SU-DHL-6 (cell line): ENCODE measurements at regions not wholly inside any gene's neighbourhood (a gene's known extent, or its start where the extent isn't known, plus 50 kb on each side); places are given as distances from the start of the nearest gene placed in this dataset.
"Not testable (repeated sequence)": the region's sequence is repeated elsewhere in the genome, so short reads cannot be mapped to it uniquely, and the experiment has no call there.

Experiments
- H2AFZ ChIP-seq: fragments of 200-600 bp; sonication (generic); 2 replicates; pipeline ENCODE4 v1.6.1; 2014; ENCODE audit warnings: low read depth, mild to moderate bottlenecking, moderate library complexity, mixed read lengths, antibody characterized with exemption, low read length; ENCODE audit not compliant: severe bottlenecking
- H3F3A ChIP-seq: fragments of 200-600 bp; shearing (Covaris generic); 2 replicates; pipeline ENCODE4 v1.6.0; 2016; ENCODE audit warnings: antibody characterized with exemption, mild to moderate bottlenecking; ENCODE audit not compliant: insufficient read depth
- H3K27ac ChIP-seq: fragments of 200-600 bp; sonication (generic); 2 replicates; pipeline ENCODE4 v1.5.1; 2016; ENCODE audit warnings: low read depth, mild to moderate bottlenecking, low read length, moderate library complexity, mixed read lengths
- H3K27me3 ChIP-seq: fragments of 200-600 bp; sonication (generic), shearing (Covaris generic); 2 replicates; pipeline ENCODE4 v1.6.0; 2014; ENCODE audit warnings: mild to moderate bottlenecking, low read length
- H3K36me3 ChIP-seq: fragments of 200-600 bp; sonication (generic); 2 replicates; pipeline ENCODE4 v1.6.1; 2014; ENCODE audit warnings: mild to moderate bottlenecking, low read length, mixed read lengths
- H3K4me2 ChIP-seq: fragments of 300-600, 200-600 bp; shearing (Covaris generic), sonication (generic); 2 replicates; pipeline ENCODE4 v1.6.0; 2014; ENCODE audit warnings: low read length, low read depth, mild to moderate bottlenecking; ENCODE audit not compliant: poor library complexity, severe bottlenecking
- H3K4me3 ChIP-seq: fragments of 200-600 bp; sonication (generic); 2 replicates; pipeline ENCODE4 v1.5.1; 2014; ENCODE audit warnings: antibody characterized with exemption, low read length, mild to moderate bottlenecking, mixed read lengths; ENCODE audit not compliant: insufficient read depth, poor library complexity, severe bottlenecking
- H3K79me2 ChIP-seq: fragments of 200-600 bp; sonication (generic); 2 replicates; pipeline ENCODE4 v1.6.1; 2014; ENCODE audit warnings: mild to moderate bottlenecking, low read length, moderate library complexity; ENCODE audit not compliant: insufficient read depth
- H3K9ac ChIP-seq: fragments of 200-600 bp; sonication (generic); 2 replicates; pipeline ENCODE4 v1.7.0; 2014; ENCODE audit warnings: mild to moderate bottlenecking, low read length
- H3K9me2 ChIP-seq: fragments of 200-600 bp; sonication (generic); replicated peaks from 2 replicates; pipeline ENCODE4 v1.6.1; 2014; ENCODE audit warnings: low read length; ENCODE audit not compliant: insufficient read depth
- H3K9me3 ChIP-seq: fragments of 200-600 bp; sonication (generic); 2 replicates; pipeline ENCODE4 v1.6.1; 2014; ENCODE audit warnings: low read length, mixed read lengths; ENCODE audit not compliant: insufficient read depth
- H4K20me1 ChIP-seq: fragments of 200-600 bp; sonication (generic); 2 replicates; pipeline ENCODE4 v1.6.1; 2014; ENCODE audit warnings: low read depth, mild to moderate bottlenecking, antibody characterized with exemption, low read length, moderate library complexity, mixed read lengths
- EZH2phosphoT487 ChIP-seq: fragments of 200-600 bp; sonication (generic), shearing (Covaris generic); conservative IDR thresholded peaks from 2 replicates; pipeline ENCODE4 v1.6.1; 2018; ENCODE audit warnings: mild to moderate bottlenecking, antibody characterized with exemption, low read length, moderate library complexity, mixed read lengths
- TF ChIP-seq, protein P1 (sequence below): fragments of 200-600 bp; sonication (generic); IDR thresholded peaks from one replicate; pipeline ENCODE4 v1.5.1; 2017; ENCODE audit warnings: antibody characterized with exemption, mild to moderate bottlenecking, low read length, moderate library complexity; ENCODE audit not compliant: insufficient read depth, poor library complexity, severe bottlenecking

DNA sequence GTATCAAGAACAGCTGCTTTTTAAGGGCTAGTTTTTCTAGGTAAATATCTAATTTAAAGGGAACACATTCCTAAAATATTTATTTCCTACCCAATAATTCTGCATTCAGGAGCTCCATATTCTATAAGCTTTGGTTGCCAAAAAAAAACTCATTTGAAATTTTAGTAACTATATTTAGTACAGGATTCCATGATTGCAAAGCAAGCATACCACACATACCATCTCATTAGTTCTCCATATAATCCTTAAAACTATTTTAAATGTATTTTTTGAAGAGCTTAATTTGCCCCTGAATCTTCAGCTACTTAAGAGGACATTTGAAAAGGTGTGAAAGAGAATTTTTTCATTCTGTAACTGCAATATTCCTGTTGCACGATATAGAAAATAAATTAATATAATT, 877.0 kb downstream of the NR2F1-AS1 start:
- H3K9me2 ChIP-seq, result no peaks in the 10 kb centered on the region
- no peaks in the 10 kb centered on the region for H4K20me1 ChIP-seq
- no peak overlapping the region for H2AFZ ChIP-seq
- H3K36me3 ChIP-seq, result no peaks in the 10 kb centered on the region
- no peak overlapping the region for H3K4me3 ChIP-seq
- no peaks in the 10 kb centered on the region for H3K79me2 ChIP-seq
- no peaks in the 10 kb centered on the region for H3F3A ChIP-seq
- H3K9ac ChIP-seq, result no peak overlapping the region
- no peaks in the 10 kb centered on the region for H3K9me3 ChIP-seq
- no peaks in the 10 kb centered on the region for H3K27me3 ChIP-seq
- no peak overlapping the region for H3K4me2 ChIP-seq
- no peak for TF ChIP-seq EZH2phosphoT487
- TF ChIP-seq, protein P1, sequence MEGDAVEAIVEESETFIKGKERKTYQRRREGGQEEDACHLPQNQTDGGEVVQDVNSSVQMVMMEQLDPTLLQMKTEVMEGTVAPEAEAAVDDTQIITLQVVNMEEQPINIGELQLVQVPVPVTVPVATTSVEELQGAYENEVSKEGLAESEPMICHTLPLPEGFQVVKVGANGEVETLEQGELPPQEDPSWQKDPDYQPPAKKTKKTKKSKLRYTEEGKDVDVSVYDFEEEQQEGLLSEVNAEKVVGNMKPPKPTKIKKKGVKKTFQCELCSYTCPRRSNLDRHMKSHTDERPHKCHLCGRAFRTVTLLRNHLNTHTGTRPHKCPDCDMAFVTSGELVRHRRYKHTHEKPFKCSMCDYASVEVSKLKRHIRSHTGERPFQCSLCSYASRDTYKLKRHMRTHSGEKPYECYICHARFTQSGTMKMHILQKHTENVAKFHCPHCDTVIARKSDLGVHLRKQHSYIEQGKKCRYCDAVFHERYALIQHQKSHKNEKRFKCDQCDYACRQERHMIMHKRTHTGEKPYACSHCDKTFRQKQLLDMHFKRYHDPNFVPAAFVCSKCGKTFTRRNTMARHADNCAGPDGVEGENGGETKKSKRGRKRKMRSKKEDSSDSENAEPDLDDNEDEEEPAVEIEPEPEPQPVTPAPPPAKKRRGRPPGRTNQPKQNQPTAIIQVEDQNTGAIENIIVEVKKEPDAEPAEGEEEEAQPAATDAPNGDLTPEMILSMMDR, result no peak
- no peak overlapping the region for H3K27ac ChIP-seq

DNA sequence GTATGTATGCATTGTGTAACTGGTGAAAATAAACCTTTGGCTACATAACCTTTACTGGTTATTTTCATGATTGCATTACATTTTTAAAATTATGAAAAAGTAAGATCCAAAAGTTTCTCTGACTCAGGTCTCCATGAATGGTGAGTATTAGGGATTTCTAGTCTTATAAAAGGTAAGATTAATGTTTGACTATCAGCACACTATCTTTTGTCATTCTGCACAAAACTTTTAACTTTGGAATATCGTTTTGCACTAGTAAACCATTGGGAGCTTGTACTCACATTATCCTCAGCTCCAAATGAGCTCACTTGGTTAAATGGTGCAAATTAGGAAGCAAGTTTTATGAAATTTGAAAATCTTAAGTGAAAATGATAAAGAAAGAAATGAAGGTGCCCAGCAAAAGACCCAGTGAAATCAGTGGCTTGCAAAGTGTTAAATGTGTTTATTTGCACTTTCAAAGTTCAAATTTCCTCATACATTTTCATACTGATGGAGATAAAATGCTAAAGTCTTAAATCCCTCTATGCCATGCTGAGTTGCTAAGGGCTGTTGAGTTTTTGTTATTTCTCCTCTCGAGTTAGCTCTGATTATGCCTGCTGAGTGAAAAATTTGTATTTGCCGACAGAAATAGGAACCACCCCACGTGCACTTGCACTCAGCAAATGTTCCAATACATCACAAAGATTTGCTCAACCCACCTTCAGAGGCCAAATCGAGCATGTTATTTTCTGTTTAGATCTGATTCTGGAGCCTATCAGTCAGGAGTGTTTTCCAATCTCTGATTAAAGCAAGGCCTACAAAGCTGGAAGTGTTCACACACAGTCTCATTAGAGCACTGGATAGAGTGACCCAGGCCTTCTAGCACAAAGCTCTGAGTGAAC, 885.7 kb downstream of the NR2F1-AS1 start:
- H3K9ac ChIP-seq, result no peak overlapping the region
- no peak overlapping the region for H3K4me2 ChIP-seq
- H3K36me3 ChIP-seq, result no peaks in the 10 kb centered on the region
- no peak overlapping the region for H2AFZ ChIP-seq
- no peaks in the 10 kb centered on the region for H3F3A ChIP-seq
- H3K79me2 ChIP-seq, result no peaks in the 10 kb centered on the region
- H3K4me3 ChIP-seq, result no peak overlapping the region
- 0 out of 2 replicates have a peak, but pooled peaks cover 4% of the 10 kb centered on the region for H3K9me2 ChIP-seq
- TF ChIP-seq EZH2phosphoT487, result no peak
- TF ChIP-seq, protein P1, result no peak
- no peaks in the 10 kb centered on the region for H4K20me1 ChIP-seq
- no peaks in the 10 kb centered on the region for H3K27me3 ChIP-seq
- no peaks in the 10 kb centered on the region for H3K9me3 ChIP-seq
- H3K27ac ChIP-seq, result no peak overlapping the region

DNA sequence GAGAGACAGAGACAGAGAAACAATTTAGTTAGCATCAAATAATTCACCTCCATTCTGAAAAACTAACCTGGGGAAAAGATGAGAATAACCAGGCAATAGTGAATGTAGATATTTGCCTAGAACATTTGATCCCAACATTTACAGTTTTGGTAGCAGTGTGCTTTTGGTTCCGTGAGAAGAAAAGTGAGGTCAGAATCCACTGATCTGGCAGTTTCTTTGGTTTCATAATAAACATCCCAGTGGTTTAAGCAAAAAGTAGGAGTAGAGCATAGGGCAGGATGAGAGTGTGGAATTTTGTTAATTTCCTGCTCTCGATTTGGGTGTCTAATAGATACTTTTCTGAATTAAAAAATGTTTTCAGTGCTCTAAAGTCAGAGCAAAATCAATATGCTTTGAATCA, 887.0 kb downstream of the NR2F1-AS1 start:
- H3K9me2 ChIP-seq, result 0 out of 2 replicates have a peak, but pooled peaks cover 4% of the 10 kb centered on the region

DNA sequence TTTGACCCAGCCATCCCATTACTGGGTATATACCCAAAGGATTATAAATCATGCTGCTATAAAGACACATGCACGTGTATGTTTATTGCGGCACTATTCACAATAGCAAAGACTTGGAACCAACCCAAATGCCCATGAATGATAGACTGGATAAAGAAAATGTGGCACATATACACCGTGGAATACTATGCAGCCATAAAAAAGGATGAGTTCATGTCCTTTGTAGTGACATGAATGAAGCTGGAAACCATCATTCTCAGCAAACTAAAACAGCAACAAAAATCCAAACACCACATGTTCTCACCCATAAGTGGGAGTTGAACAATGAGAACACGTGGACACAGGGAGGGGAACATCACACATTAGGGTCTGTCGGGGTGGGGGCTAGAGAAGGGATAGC, 889.1 kb downstream of the NR2F1-AS1 start:
- not testable (repeated sequence) for H3K27me3 ChIP-seq, H3F3A ChIP-seq, H3K9ac ChIP-seq, H3K4me2 ChIP-seq, H4K20me1 ChIP-seq, H3K9me2 ChIP-seq, H3K79me2 ChIP-seq, H2AFZ ChIP-seq, H3K27ac ChIP-seq, H3K36me3 ChIP-seq, H3K4me3 ChIP-seq, H3K9me3 ChIP-seq

More for the DNA sequence above, 887.0 kb downstream of the NR2F1-AS1 start:
- H3K9ac ChIP-seq, result no peak overlapping the region
- TF ChIP-seq EZH2phosphoT487, result no peak
- TF ChIP-seq, protein P1, result no peak
- no peak overlapping the region for H3K27ac ChIP-seq
- no peaks in the 10 kb centered on the region for H3K9me3 ChIP-seq
- H4K20me1 ChIP-seq, result no peaks in the 10 kb centered on the region
- no peak overlapping the region for H3K4me2 ChIP-seq
- no peak overlapping the region for H3K4me3 ChIP-seq
- H3K36me3 ChIP-seq, result no peaks in the 10 kb centered on the region
- H3K79me2 ChIP-seq, result no peaks in the 10 kb centered on the region
- H3K27me3 ChIP-seq, result no peaks in the 10 kb centered on the region
- no peaks in the 10 kb centered on the region for H3F3A ChIP-seq
- H2AFZ ChIP-seq, result no peak overlapping the region
